Type B pancreatic cell (in vitro differentiated cells): ENCODE measurements at regions not wholly inside any gene's neighbourhood (a gene's known extent, or its start where the extent isn't known, plus 50 kb on each side); places are given as distances from the start of the nearest gene placed in this dataset.

Source experiments
- DNase-seq: peaks from one replicate; pipeline ENCODE4 v3.0.0; 2021; ENCODE audit warnings: mixed read lengths; ENCODE audit not compliant: unreplicated experiment; ENCODE audit errors: extremely low spot score
- H3K27ac Mint-ChIP-seq: 2 replicates; pipeline ENCODE4 v1.8.0; 2021; ENCODE audit warnings: mild to moderate bottlenecking, mixed read lengths
- H3K27me3 Mint-ChIP-seq: 2 replicates; pipeline ENCODE4 v1.8.0; 2021; ENCODE audit warnings: mixed read lengths
- H3K36me3 Mint-ChIP-seq: 2 replicates; pipeline ENCODE4 v1.8.0; 2021; ENCODE audit warnings: mixed read lengths
- H3K4me1 Mint-ChIP-seq: one replicate; pipeline ENCODE4 v1.8.0; 2021; ENCODE audit warnings: mixed read lengths; ENCODE audit not compliant: unreplicated experiment
- H3K4me3 Mint-ChIP-seq: 2 replicates; pipeline ENCODE4 v1.8.0; 2021; ENCODE audit warnings: mild to moderate bottlenecking, mixed read lengths
- H3K9me3 Mint-ChIP-seq: 2 replicates; pipeline ENCODE4 v1.8.0; 2021; ENCODE audit warnings: mixed read lengths
- CTCF ChIP-seq: fragments of 200-600 bp; sonication (generic); conservative IDR thresholded peaks from 2 replicates; pipeline ENCODE4 v1.5.0; 2021; ENCODE audit warnings: antibody characterized with exemption, mild to moderate bottlenecking

GRCh38 chr2:63679252-63679855 is 90.6 kb downstream of the MDH1 start:
- Mint-ChIP-seq H3K4me1 (no peaks in the 10 kb centered on the region), H3K27me3 (no peaks in the 10 kb centered on the region), H3K4me3 (no peak overlapping the region), H3K9me3 (no peaks in the 10 kb centered on the region), H3K27ac (peak overlapping the region; percentile 35), H3K36me3 (no peaks in the 10 kb centered on the region)
- no peak for TF ChIP-seq CTCF
- DNase-seq: no peak

DNA sequence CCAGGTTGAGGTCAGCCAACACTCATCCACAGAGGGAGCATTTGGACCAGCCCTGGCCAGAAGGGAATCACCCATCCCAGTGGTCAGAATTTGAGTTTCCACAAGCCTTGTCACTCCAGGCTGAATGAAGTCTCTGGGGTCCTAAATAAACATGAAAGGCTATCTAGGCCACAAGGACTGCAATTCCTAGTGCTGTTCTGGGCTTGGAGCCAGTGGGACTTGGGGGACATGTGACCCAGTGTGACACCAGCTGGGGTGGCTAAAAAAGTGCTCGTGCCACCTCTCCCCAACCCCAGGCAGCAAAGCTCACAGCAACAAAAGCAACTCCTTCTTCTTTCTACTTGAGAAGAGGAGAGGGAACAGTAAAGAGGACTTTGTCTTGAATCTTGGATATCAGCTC is 91.7 kb downstream of the MDH1 start:
- no peaks in the 10 kb centered on the region for H3K9me3 Mint-ChIP-seq
- H3K27me3 Mint-ChIP-seq: no peaks in the 10 kb centered on the region
- H3K36me3 Mint-ChIP-seq: no peaks in the 10 kb centered on the region
- no peak for TF ChIP-seq CTCF
- no peak for DNase-seq
- H3K4me3 Mint-ChIP-seq: no peak overlapping the region
- no peaks in the 10 kb centered on the region for H3K4me1 Mint-ChIP-seq
- H3K27ac Mint-ChIP-seq: no peak overlapping the region

DNA sequence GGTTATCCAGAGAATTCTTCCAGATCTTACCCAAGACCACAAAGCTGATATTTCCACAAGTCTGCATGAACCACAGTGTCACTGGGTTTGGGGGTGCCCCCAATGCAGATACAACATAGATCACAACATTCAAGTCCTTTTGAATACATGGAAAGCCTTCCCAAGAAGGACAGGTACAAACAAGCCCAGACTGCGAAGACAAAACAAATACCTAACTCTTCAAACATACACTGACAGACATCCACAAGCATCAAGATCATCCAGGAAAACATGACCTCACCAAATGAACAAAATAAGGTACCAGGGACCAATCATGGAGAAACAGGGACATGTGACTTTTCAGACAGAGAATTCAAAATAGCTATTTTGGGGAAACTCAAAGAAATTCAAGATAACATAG is 93.1 kb downstream of the MDH1 start:
- Mint-ChIP-seq H3K9me3 (no peaks in the 10 kb centered on the region), H3K27me3 (no peaks in the 10 kb centered on the region), H3K4me1 (no peaks in the 10 kb centered on the region), H3K27ac (no peak overlapping the region), H3K4me3 (no peak overlapping the region), H3K36me3 (no peaks in the 10 kb centered on the region)
- no peak for TF ChIP-seq CTCF
- no peak for DNase-seq

DNA sequence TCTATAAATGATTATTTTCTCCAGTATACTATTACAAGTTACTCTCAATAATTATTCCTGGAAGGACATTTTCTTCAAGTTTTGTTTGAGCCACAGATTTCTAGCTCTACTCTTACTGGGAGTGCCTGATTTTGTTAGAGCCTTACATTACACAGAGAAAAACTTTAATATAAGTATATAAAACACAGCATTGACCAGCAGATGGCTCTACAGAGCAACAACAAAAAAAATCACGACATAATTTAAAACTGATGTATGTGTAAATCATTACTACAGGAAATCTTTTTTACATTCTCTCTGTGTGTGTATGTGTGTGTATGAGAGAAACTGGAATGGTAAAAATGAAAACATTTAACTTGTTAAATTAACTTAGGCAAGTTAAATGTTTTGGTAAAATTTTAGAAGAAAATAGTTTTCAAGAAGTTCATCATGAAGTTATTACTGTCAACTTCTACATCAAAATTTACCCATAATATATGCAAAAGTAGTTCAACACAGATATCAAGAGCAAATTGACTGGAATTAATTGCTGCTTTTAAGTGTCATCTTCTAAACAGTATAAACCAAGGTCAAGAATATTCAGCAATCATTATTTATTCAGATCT is 103.3 kb downstream of the MDH1 start:
- Mint-ChIP-seq H3K27ac (no peak overlapping the region), H3K4me3 (no peak overlapping the region)

GRCh38 chr2:63695583-63695982 is 106.8 kb downstream of the MDH1 start:
- no peak for TF ChIP-seq CTCF

More for the DNA sequence above, 103.3 kb downstream of the MDH1 start:
- no peaks in the 10 kb centered on the region for H3K4me1 Mint-ChIP-seq
- no peaks in the 10 kb centered on the region for H3K9me3 Mint-ChIP-seq
- H3K27me3 Mint-ChIP-seq: no peaks in the 10 kb centered on the region
- TF ChIP-seq CTCF: peak; percentile 80
- no peaks in the 10 kb centered on the region for H3K36me3 Mint-ChIP-seq
- DNase-seq: no peak

GRCh38 chr2:63696496-63696895 is 107.7 kb downstream of the MDH1 start:
- no peaks in the 10 kb centered on the region for H3K4me1 Mint-ChIP-seq
- H3K27ac Mint-ChIP-seq: no peak overlapping the region
- no peak for TF ChIP-seq CTCF
- H3K4me3 Mint-ChIP-seq: no peak overlapping the region
- H3K36me3 Mint-ChIP-seq: no peaks in the 10 kb centered on the region
- no peaks in the 10 kb centered on the region for H3K9me3 Mint-ChIP-seq
- no peaks in the 10 kb centered on the region for H3K27me3 Mint-ChIP-seq
- no peak for DNase-seq

More at GRCh38 chr2:63695583-63695982, 106.8 kb downstream of the MDH1 start:
- Mint-ChIP-seq H3K4me3 (no peak overlapping the region), H3K9me3 (no peaks in the 10 kb centered on the region), H3K36me3 (no peaks in the 10 kb centered on the region), H3K4me1 (no peaks in the 10 kb centered on the region), H3K27ac (no peak overlapping the region), H3K27me3 (no peaks in the 10 kb centered on the region)
- no peak for DNase-seq
